SU-DHL-6 (cell line): ENCODE measurements at regions not wholly inside any gene's neighbourhood (a gene's known extent, or its start where the extent isn't known, plus 50 kb on each side); places are given as distances from the start of the nearest gene placed in this dataset.

ENCODE experiments used
- H2AFZ ChIP-seq: fragments of 200-600 bp; sonication (generic); 2 replicates; pipeline ENCODE4 v1.6.1; 2014; ENCODE audit warnings: low read depth, mild to moderate bottlenecking, moderate library complexity, mixed read lengths, antibody characterized with exemption, low read length; ENCODE audit not compliant: severe bottlenecking
- H3F3A ChIP-seq: fragments of 200-600 bp; shearing (Covaris generic); 2 replicates; pipeline ENCODE4 v1.6.0; 2016; ENCODE audit warnings: antibody characterized with exemption, mild to moderate bottlenecking; ENCODE audit not compliant: insufficient read depth
- H3K27ac ChIP-seq: fragments of 200-600 bp; sonication (generic); 2 replicates; pipeline ENCODE4 v1.5.1; 2016; ENCODE audit warnings: low read depth, mild to moderate bottlenecking, low read length, moderate library complexity, mixed read lengths
- H3K27me3 ChIP-seq: fragments of 200-600 bp; sonication (generic), shearing (Covaris generic); 2 replicates; pipeline ENCODE4 v1.6.0; 2014; ENCODE audit warnings: mild to moderate bottlenecking, low read length
- H3K36me3 ChIP-seq: fragments of 200-600 bp; sonication (generic); 2 replicates; pipeline ENCODE4 v1.6.1; 2014; ENCODE audit warnings: mild to moderate bottlenecking, low read length, mixed read lengths
- H3K4me2 ChIP-seq: fragments of 300-600, 200-600 bp; shearing (Covaris generic), sonication (generic); 2 replicates; pipeline ENCODE4 v1.6.0; 2014; ENCODE audit warnings: low read length, low read depth, mild to moderate bottlenecking; ENCODE audit not compliant: poor library complexity, severe bottlenecking
- H3K4me3 ChIP-seq: fragments of 200-600 bp; sonication (generic); 2 replicates; pipeline ENCODE4 v1.5.1; 2014; ENCODE audit warnings: antibody characterized with exemption, low read length, mild to moderate bottlenecking, mixed read lengths; ENCODE audit not compliant: insufficient read depth, poor library complexity, severe bottlenecking
- H3K79me2 ChIP-seq: fragments of 200-600 bp; sonication (generic); 2 replicates; pipeline ENCODE4 v1.6.1; 2014; ENCODE audit warnings: mild to moderate bottlenecking, low read length, moderate library complexity; ENCODE audit not compliant: insufficient read depth
- H3K9ac ChIP-seq: fragments of 200-600 bp; sonication (generic); 2 replicates; pipeline ENCODE4 v1.7.0; 2014; ENCODE audit warnings: mild to moderate bottlenecking, low read length
- H3K9me2 ChIP-seq: fragments of 200-600 bp; sonication (generic); replicated peaks from 2 replicates; pipeline ENCODE4 v1.6.1; 2014; ENCODE audit warnings: low read length; ENCODE audit not compliant: insufficient read depth
- H3K9me3 ChIP-seq: fragments of 200-600 bp; sonication (generic); 2 replicates; pipeline ENCODE4 v1.6.1; 2014; ENCODE audit warnings: low read length, mixed read lengths; ENCODE audit not compliant: insufficient read depth
- H4K20me1 ChIP-seq: fragments of 200-600 bp; sonication (generic); 2 replicates; pipeline ENCODE4 v1.6.1; 2014; ENCODE audit warnings: low read depth, mild to moderate bottlenecking, antibody characterized with exemption, low read length, moderate library complexity, mixed read lengths
- EZH2phosphoT487 ChIP-seq: fragments of 200-600 bp; sonication (generic), shearing (Covaris generic); conservative IDR thresholded peaks from 2 replicates; pipeline ENCODE4 v1.6.1; 2018; ENCODE audit warnings: mild to moderate bottlenecking, antibody characterized with exemption, low read length, moderate library complexity, mixed read lengths
- TF ChIP-seq, protein P1 (sequence below): fragments of 200-600 bp; sonication (generic); IDR thresholded peaks from one replicate; pipeline ENCODE4 v1.5.1; 2017; ENCODE audit warnings: antibody characterized with exemption, mild to moderate bottlenecking, low read length, moderate library complexity; ENCODE audit not compliant: insufficient read depth, poor library complexity, severe bottlenecking

- no peaks in the 10 kb centered on the region for H3K36me3 ChIP-seq
- H3F3A ChIP-seq = no peaks in the 10 kb centered on the region
- H3K9me3 ChIP-seq = no peaks in the 10 kb centered on the region; the same call in 1 of the 2 replicates
- H2AFZ ChIP-seq = no peak overlapping the region
- H3K4me2 ChIP-seq = no peak overlapping the region
- TF ChIP-seq EZH2phosphoT487 = no peak
- TF ChIP-seq, protein P1, sequence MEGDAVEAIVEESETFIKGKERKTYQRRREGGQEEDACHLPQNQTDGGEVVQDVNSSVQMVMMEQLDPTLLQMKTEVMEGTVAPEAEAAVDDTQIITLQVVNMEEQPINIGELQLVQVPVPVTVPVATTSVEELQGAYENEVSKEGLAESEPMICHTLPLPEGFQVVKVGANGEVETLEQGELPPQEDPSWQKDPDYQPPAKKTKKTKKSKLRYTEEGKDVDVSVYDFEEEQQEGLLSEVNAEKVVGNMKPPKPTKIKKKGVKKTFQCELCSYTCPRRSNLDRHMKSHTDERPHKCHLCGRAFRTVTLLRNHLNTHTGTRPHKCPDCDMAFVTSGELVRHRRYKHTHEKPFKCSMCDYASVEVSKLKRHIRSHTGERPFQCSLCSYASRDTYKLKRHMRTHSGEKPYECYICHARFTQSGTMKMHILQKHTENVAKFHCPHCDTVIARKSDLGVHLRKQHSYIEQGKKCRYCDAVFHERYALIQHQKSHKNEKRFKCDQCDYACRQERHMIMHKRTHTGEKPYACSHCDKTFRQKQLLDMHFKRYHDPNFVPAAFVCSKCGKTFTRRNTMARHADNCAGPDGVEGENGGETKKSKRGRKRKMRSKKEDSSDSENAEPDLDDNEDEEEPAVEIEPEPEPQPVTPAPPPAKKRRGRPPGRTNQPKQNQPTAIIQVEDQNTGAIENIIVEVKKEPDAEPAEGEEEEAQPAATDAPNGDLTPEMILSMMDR = no peak
- H3K27me3 ChIP-seq = no peaks in the 10 kb centered on the region
- no peaks in the 10 kb centered on the region for H3K9me2 ChIP-seq
- H3K79me2 ChIP-seq = no peaks in the 10 kb centered on the region
- no peak overlapping the region for H3K27ac ChIP-seq
- no peaks in the 10 kb centered on the region for H4K20me1 ChIP-seq
- H3K9ac ChIP-seq = no peak overlapping the region
- H3K4me3 ChIP-seq = no peak overlapping the region
Measured at GRCh38 chr2:125756431-125756830, 899.5 kb upstream of the GYPC start.

GRCh38 chr2:125796784-125797183 is 859.2 kb upstream of the GYPC start:
- H3K79me2 ChIP-seq = no peaks in the 10 kb centered on the region
- H3K4me3 ChIP-seq = no peak overlapping the region
- H3K27ac ChIP-seq = no peak overlapping the region
- H3K36me3 ChIP-seq = no peaks in the 10 kb centered on the region
- no peak overlapping the region for H3K9ac ChIP-seq
- H3K9me3 ChIP-seq = no peaks in the 10 kb centered on the region
- no peaks in the 10 kb centered on the region for H4K20me1 ChIP-seq
- H3K9me2 ChIP-seq = no peaks in the 10 kb centered on the region
- H2AFZ ChIP-seq = no peak overlapping the region
- H3K27me3 ChIP-seq = no peaks in the 10 kb centered on the region
- no peak overlapping the region for H3K4me2 ChIP-seq
- TF ChIP-seq, protein P1 = no peak
- no peak for TF ChIP-seq EZH2phosphoT487
- no peaks in the 10 kb centered on the region for H3F3A ChIP-seq

- H3K9ac ChIP-seq = no peak overlapping the region
- no peaks in the 10 kb centered on the region for H3K27me3 ChIP-seq
- no peak overlapping the region for H3K4me3 ChIP-seq
- H3K9me2 ChIP-seq = no peaks in the 10 kb centered on the region
- no peaks in the 10 kb centered on the region for H3F3A ChIP-seq
- H3K36me3 ChIP-seq = no peaks in the 10 kb centered on the region
- H3K9me3 ChIP-seq = no peaks in the 10 kb centered on the region
- no peak for TF ChIP-seq EZH2phosphoT487
- TF ChIP-seq, protein P1 = no peak
- no peak overlapping the region for H3K4me2 ChIP-seq
- no peaks in the 10 kb centered on the region for H4K20me1 ChIP-seq
- no peak overlapping the region for H2AFZ ChIP-seq
- H3K27ac ChIP-seq = no peak overlapping the region
- H3K79me2 ChIP-seq = no peaks in the 10 kb centered on the region
Measured at GRCh38 chr2:125797192-125797591, 858.8 kb upstream of the GYPC start.
